Body of pancreas (tissue), 4 donors: ENCODE measurements at regions not wholly inside any gene's neighbourhood (a gene's known extent, or its start where the extent isn't known, plus 50 kb on each side); places are given as distances from the start of the nearest gene placed in this dataset.

ENCODE experiments used
- CTCF ChIP-seq, 7 experiments: fragments of 450-650 bp in 4 of 7; fragments of 200-600 bp in 3 of 7; sonication (generic) in 3 of 7; IDR thresholded peaks; one replicate each; pipeline ENCODE4 v1.5.1; 2016 to 2019; ENCODE audit warnings: antibody characterized with exemption in 7 of 7
- POLR2A ChIP-seq, 3 donors: fragments of 450-650 bp; IDR thresholded peaks; one replicate each; pipeline ENCODE4 v1.6.1; 2016; ENCODE audit warnings: antibody characterized with exemption in 3 of 3, mild to moderate bottlenecking in 2 of 3

- no peak for TF ChIP-seq CTCF (IDR thresholded peaks at IDR 0.05)
- TF ChIP-seq POLR2A (IDR thresholded peaks at IDR 0.05) = no peak
Measured at GRCh38 chr1:8228253-8228652, 89.7 kb upstream of the SLC45A1 start.
